Inflammatory macrophage treated with lipopolysaccharide for 1 hour (primary cell): ENCODE measurements at regions not wholly inside any gene's neighbourhood (a gene's known extent, or its start where the extent isn't known, plus 50 kb on each side); places are given as distances from the start of the nearest gene placed in this dataset.
A peak's percentile ranks its signal among the peaks of the same experiment; 100 is the strongest.
"Not testable (repeated sequence)": the region's sequence is repeated elsewhere in the genome, so short reads cannot be mapped to it uniquely, and the experiment has no call there.

ENCODE experiments used
- DNase-seq, 2 donors: peaks; one replicate each; pipeline ENCODE4 v3.0.0-alpha.2; 2020 to 2022

- no peak for DNase-seq
Observed at GRCh38 chr16:52050418-52050817, 496.5 kb downstream of the TOX3 start.

GRCh38 chr16:52035436-52035835 lies 511.5 kb downstream of the TOX3 start:
- DNase-seq = no peak

GRCh38 chr16:52034830-52035229 lies 512.1 kb downstream of the TOX3 start:
- DNase-seq = no peak

GRCh38 chr16:52033992-52034391 lies 513.0 kb downstream of the TOX3 start:
- no peak for DNase-seq

- no peak for DNase-seq
Observed at GRCh38 chr16:52022980-52023379, 524.0 kb downstream of the TOX3 start.

- no peak for DNase-seq
Observed at GRCh38 chr16:52022177-52022576, 524.8 kb downstream of the TOX3 start.

GRCh38 chr16:52016387-52016786 lies 530.6 kb downstream of the TOX3 start:
- no peak for DNase-seq

- no peak for DNase-seq
Observed at GRCh38 chr16:52005551-52005950, 541.4 kb downstream of the TOX3 start.

GRCh38 chr16:52004343-52004742 lies 542.6 kb downstream of the TOX3 start:
- no peak for DNase-seq

- DNase-seq = no peak
Observed at GRCh38 chr16:52002026-52002425, 544.9 kb downstream of the TOX3 start.

GRCh38 chr16:51996516-51996915 lies 550.4 kb downstream of the TOX3 start:
- DNase-seq = no peak

- no peak for DNase-seq
Observed at GRCh38 chr16:51994597-51994996, 552.3 kb downstream of the TOX3 start.

- DNase-seq = no peak
Observed at GRCh38 chr16:51989637-51990230, 557.2 kb downstream of the TOX3 start.

GRCh38 chr16:51988977-51989376 lies 558.0 kb downstream of the TOX3 start:
- DNase-seq = no peak

- DNase-seq = no peak
Observed at GRCh38 chr16:51987519-51987918, 559.4 kb downstream of the TOX3 start.

GRCh38 chr16:51986717-51987116 lies 560.2 kb downstream of the TOX3 start:
- DNase-seq = no peak

- DNase-seq = no peak
Observed at GRCh38 chr16:51986301-51986700, 560.6 kb downstream of the TOX3 start.

GRCh38 chr16:51985126-51985525 lies 561.8 kb downstream of the TOX3 start:
- DNase-seq = no peak

- no peak for DNase-seq
Observed at GRCh38 chr16:51984395-51984794, 562.5 kb downstream of the TOX3 start.

GRCh38 chr16:51982715-51983680 lies 563.9 kb downstream of the TOX3 start:
- peak; percentile 10 to 74 for DNase-seq

- no peak for DNase-seq
Observed at GRCh38 chr16:51981725-51982124, 565.2 kb downstream of the TOX3 start.

GRCh38 chr16:51977506-51977905 lies 569.4 kb downstream of the TOX3 start:
- DNase-seq = not testable (repeated sequence)

- no peak for DNase-seq
Observed at GRCh38 chr16:51971184-51971583, 575.8 kb downstream of the TOX3 start.

GRCh38 chr16:51968749-51969148 lies 578.2 kb downstream of the TOX3 start:
- DNase-seq = no peak
